Adrenal gland (tissue), 5 donors: ENCODE measurements at regions not wholly inside any gene's neighbourhood (a gene's known extent, or its start where the extent isn't known, plus 50 kb on each side); places are given as distances from the start of the nearest gene placed in this dataset.

Experiments used
- POLR2A ChIP-seq, 2 donors: fragments of 450-650 bp; IDR thresholded peaks; one replicate each; pipeline ENCODE4 v1.6.1; 2017; ENCODE audit warnings: antibody characterized with exemption in 2 of 2, mild to moderate bottlenecking in 2 of 2, moderate library complexity in 1 of 2
- TF ChIP-seq, protein P1 (sequence below), 6 experiments: fragments of 450-650 bp in 4 of 6; fragments of 200-600 bp in 2 of 6; sonication (generic) in 1 of 6; IDR thresholded peaks; 1 replicate in 5 of 6; 2 replicates in 1 of 6; pipeline versions ENCODE4 v1.5.1 to v1.8.0; 2016 to 2021; ENCODE audit warnings: antibody characterized with exemption in 6 of 6, mild to moderate bottlenecking in 2 of 6, moderate library complexity in 1 of 6
- donor health status: DM: no; HTN: no; CAD: no.

DNA sequence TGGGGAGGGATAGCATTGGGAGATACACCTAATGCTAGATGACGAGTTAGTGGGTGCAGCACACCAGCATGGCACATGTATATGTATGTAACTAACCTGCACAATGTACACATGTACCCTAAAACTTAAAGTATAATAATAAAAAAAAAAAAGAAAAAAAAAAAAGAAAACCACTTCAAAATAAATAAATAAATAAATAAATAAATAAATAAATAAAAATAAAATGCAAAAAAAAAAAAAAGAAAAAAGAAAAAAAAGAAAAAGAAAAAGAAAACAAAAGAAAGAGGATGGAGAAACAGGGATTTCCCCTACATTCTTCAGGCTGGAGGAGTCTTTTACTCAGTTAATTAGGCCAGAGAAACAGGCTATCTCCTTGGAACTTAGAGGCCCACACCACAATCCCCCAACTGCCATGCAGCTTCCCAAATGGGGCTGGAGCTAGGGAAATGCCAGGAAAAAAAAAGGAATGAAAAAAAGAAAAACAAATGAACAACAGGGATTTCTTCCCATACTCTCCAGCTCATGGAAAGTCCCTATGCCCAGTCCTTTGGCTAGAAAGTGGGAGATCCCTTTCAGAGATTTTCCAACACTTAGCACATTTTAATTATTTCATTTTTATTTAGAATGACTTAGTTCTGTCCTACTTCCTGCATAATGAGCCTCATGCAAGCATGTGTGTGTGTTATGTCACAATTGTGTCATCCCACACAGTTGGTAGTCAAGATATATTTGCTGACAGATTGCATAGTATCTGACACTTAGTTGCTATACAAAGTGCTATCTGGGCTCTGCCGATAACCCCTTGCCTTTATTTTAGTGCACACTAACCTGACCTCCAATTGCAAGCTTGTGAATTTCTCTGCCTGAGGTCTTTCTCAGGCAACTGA, 486.4 kb downstream of the PLPP3 start:
- TF ChIP-seq, protein P1, sequence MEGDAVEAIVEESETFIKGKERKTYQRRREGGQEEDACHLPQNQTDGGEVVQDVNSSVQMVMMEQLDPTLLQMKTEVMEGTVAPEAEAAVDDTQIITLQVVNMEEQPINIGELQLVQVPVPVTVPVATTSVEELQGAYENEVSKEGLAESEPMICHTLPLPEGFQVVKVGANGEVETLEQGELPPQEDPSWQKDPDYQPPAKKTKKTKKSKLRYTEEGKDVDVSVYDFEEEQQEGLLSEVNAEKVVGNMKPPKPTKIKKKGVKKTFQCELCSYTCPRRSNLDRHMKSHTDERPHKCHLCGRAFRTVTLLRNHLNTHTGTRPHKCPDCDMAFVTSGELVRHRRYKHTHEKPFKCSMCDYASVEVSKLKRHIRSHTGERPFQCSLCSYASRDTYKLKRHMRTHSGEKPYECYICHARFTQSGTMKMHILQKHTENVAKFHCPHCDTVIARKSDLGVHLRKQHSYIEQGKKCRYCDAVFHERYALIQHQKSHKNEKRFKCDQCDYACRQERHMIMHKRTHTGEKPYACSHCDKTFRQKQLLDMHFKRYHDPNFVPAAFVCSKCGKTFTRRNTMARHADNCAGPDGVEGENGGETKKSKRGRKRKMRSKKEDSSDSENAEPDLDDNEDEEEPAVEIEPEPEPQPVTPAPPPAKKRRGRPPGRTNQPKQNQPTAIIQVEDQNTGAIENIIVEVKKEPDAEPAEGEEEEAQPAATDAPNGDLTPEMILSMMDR (IDR thresholded peaks at IDR 0.05): no peak
- TF ChIP-seq POLR2A (IDR thresholded peaks at IDR 0.05): no peak
